ENCODE measurements at regions not wholly inside any gene's neighbourhood (a gene's known extent, or its start where the extent isn't known, plus 50 kb on each side); places are given as distances from the start of the nearest gene placed in this dataset.

- Histone ChIP-seq H2AFZ (ENCODE audit: low read depth) (no peak overlapping the region), H3K27ac (no peak overlapping the region), H3K4me2 (no peak overlapping the region), H3K9ac (no peak overlapping the region), H3K36me3 (ENCODE audit: insufficient read depth) (no peaks in the 10 kb centered on the region), H3K4me3 (IDR thresholded peaks at IDR 0.05; ENCODE audit: insufficient read depth, low read depth, low read length) (no peak overlapping the region), H3K27me3 (ENCODE audit: insufficient read depth, low read depth) (no peaks in the 10 kb centered on the region), H3K79me2 (ENCODE audit: insufficient read depth, low read depth) (no peaks in the 10 kb centered on the region), H4K20me1 (ENCODE audit: insufficient read depth) (no peaks in the 10 kb centered on the region), H3K4me1 (ENCODE audit: low read depth, poor library complexity, severe bottlenecking) (no peaks in the 10 kb centered on the region)
- no peak for TF ChIP-seq CTCF (conservative IDR thresholded peaks at IDR 0.05; ENCODE audit: low read depth, low read length)
Observed at GRCh38 chr15:35874260-35874905, 328.4 kb upstream of the DPH6 start.

GRCh38 chr15:35876762-35877161 lies 330.8 kb upstream of the DPH6 start:
- TF ChIP-seq CTCF (conservative IDR thresholded peaks at IDR 0.05; ENCODE audit: low read depth, low read length), result no peak
- H3K27ac ChIP-seq, result no peak overlapping the region
- H3K4me3 ChIP-seq (IDR thresholded peaks at IDR 0.05; ENCODE audit: insufficient read depth, low read depth, low read length), result no peak overlapping the region

GRCh38 chr15:35880896-35881295 lies 334.9 kb upstream of the DPH6 start:
- Histone ChIP-seq H2AFZ (ENCODE audit: low read depth) (no peak overlapping the region), H3K4me2 (no peak overlapping the region), H4K20me1 (ENCODE audit: insufficient read depth) (no peaks in the 10 kb centered on the region), H3K79me2 (ENCODE audit: insufficient read depth, low read depth) (no peaks in the 10 kb centered on the region), H3K27me3 (ENCODE audit: insufficient read depth, low read depth) (no peaks in the 10 kb centered on the region), H3K4me1 (ENCODE audit: low read depth, poor library complexity, severe bottlenecking) (no peaks in the 10 kb centered on the region), H3K9ac (no peak overlapping the region), H3K27ac (no peak overlapping the region), H3K36me3 (ENCODE audit: insufficient read depth) (no peaks in the 10 kb centered on the region), H3K4me3 (IDR thresholded peaks at IDR 0.05; ENCODE audit: insufficient read depth, low read depth, low read length) (no peak overlapping the region)
- no peak for TF ChIP-seq CTCF (conservative IDR thresholded peaks at IDR 0.05; ENCODE audit: low read depth, low read length)

More at GRCh38 chr15:35876762-35877161, 330.8 kb upstream of the DPH6 start:
- H3K36me3 ChIP-seq (ENCODE audit: insufficient read depth), result no peaks in the 10 kb centered on the region
- H2AFZ ChIP-seq (ENCODE audit: low read depth), result no peak overlapping the region
- H3K79me2 ChIP-seq (ENCODE audit: insufficient read depth, low read depth), result no peaks in the 10 kb centered on the region
- H4K20me1 ChIP-seq (ENCODE audit: insufficient read depth), result no peaks in the 10 kb centered on the region
- no peak overlapping the region for H3K4me2 ChIP-seq
- no peaks in the 10 kb centered on the region for H3K27me3 ChIP-seq (ENCODE audit: insufficient read depth, low read depth)
- no peaks in the 10 kb centered on the region for H3K4me1 ChIP-seq (ENCODE audit: low read depth, poor library complexity, severe bottlenecking)
- no peak overlapping the region for H3K9ac ChIP-seq

GRCh38 chr15:35885870-35886269 lies 339.9 kb upstream of the DPH6 start:
- no peak overlapping the region for H3K4me2 ChIP-seq

More at GRCh38 chr15:35885870-35886269, 339.9 kb upstream of the DPH6 start:
- Histone ChIP-seq H3K79me2 (ENCODE audit: insufficient read depth, low read depth) (no peaks in the 10 kb centered on the region), H4K20me1 (ENCODE audit: insufficient read depth) (no peaks in the 10 kb centered on the region), H3K36me3 (ENCODE audit: insufficient read depth) (no peaks in the 10 kb centered on the region), H3K27ac (no peak overlapping the region), H2AFZ (ENCODE audit: low read depth) (no peak overlapping the region), H3K27me3 (ENCODE audit: insufficient read depth, low read depth) (no peaks in the 10 kb centered on the region), H3K4me3 (IDR thresholded peaks at IDR 0.05; ENCODE audit: insufficient read depth, low read depth, low read length) (no peak overlapping the region), H3K9ac (no peak overlapping the region), H3K4me1 (ENCODE audit: low read depth, poor library complexity, severe bottlenecking) (no peaks in the 10 kb centered on the region)
- no peak for TF ChIP-seq CTCF (conservative IDR thresholded peaks at IDR 0.05; ENCODE audit: low read depth, low read length)

Measured in KMS-11 (cell line).